H9 (cell line): ENCODE measurements at regions not wholly inside any gene's neighbourhood (a gene's known extent, or its start where the extent isn't known, plus 50 kb on each side); places are given as distances from the start of the nearest gene placed in this dataset.

ENCODE experiments used
- DNase-seq: peaks from one replicate; pipeline ENCODE4 v3.0.0-alpha.2; 2017
- H2AFZ ChIP-seq: one replicate; pipeline ENCODE4 v1.6.1; 2013; ENCODE audit warnings: mild to moderate bottlenecking, low read length, control low read depth, moderate library complexity
- H2AK5ac ChIP-seq: 2 replicates; pipeline ENCODE4 v1.6.1; 2013; ENCODE audit warnings: low read length, control low read depth, mixed read lengths; ENCODE audit not compliant: insufficient read length
- H2BK120ac ChIP-seq: one replicate; pipeline ENCODE4 v1.6.1; 2013; ENCODE audit warnings: low read depth, mild to moderate bottlenecking, low read length, control low read depth, inconsistent platforms; ENCODE audit not compliant: poor library complexity, severe bottlenecking
- H2BK12ac ChIP-seq: 2 replicates; pipeline ENCODE4 v1.6.1; 2013; ENCODE audit warnings: low read length, control low read depth, mixed read lengths, low read depth; ENCODE audit not compliant: insufficient read length
- H2BK15ac ChIP-seq: 2 replicates; pipeline ENCODE4 v1.6.1; 2013; ENCODE audit warnings: low read depth, low read length, control low read depth
- H2BK20ac ChIP-seq: one replicate; pipeline ENCODE4 v1.6.1; 2013; ENCODE audit warnings: low read depth, mild to moderate bottlenecking, low read length, control low read depth, inconsistent platforms; ENCODE audit not compliant: poor library complexity, severe bottlenecking
- H2BK5ac ChIP-seq: 2 replicates; pipeline ENCODE4 v1.6.1; 2013; ENCODE audit warnings: low read length, control low read depth, mixed read lengths; ENCODE audit not compliant: insufficient read length
- H3K14ac ChIP-seq: 2 replicates; pipeline ENCODE4 v1.6.1; 2013; ENCODE audit warnings: low read length, control low read depth; ENCODE audit not compliant: insufficient read depth
- H3K18ac ChIP-seq: 2 replicates; pipeline ENCODE4 v1.6.1; 2013; ENCODE audit warnings: low read depth, mild to moderate bottlenecking, mixed read lengths, low read length, control low read depth; ENCODE audit not compliant: insufficient read length
- H3K23ac ChIP-seq: 2 replicates; pipeline ENCODE4 v1.6.1; 2013; ENCODE audit warnings: low read length, control low read depth, mixed read lengths, low read depth; ENCODE audit not compliant: insufficient read length
- H3K23me2 ChIP-seq: 2 replicates; pipeline ENCODE4 v1.6.1; 2013; ENCODE audit warnings: low read depth, mild to moderate bottlenecking, mixed read lengths, low read length, control low read depth; ENCODE audit not compliant: insufficient read length, poor library complexity, severe bottlenecking
- H3K27ac ChIP-seq: 2 replicates; pipeline ENCODE4 v1.5.1; 2013; ENCODE audit warnings: low read length, control low read depth, mixed read lengths, low read depth; ENCODE audit not compliant: insufficient read length
- H3K27me3 ChIP-seq: 2 replicates; pipeline ENCODE4 v1.6.1; 2013; ENCODE audit warnings: low read length, control low read depth, inconsistent platforms; ENCODE audit not compliant: insufficient read depth
- H3K4ac ChIP-seq: 2 replicates; pipeline ENCODE4 v1.6.1; 2013; ENCODE audit warnings: low read depth, mild to moderate bottlenecking, control low read depth, inconsistent platforms, low read length, moderate library complexity
- H3K4me1 ChIP-seq: 2 replicates; pipeline ENCODE4 v1.6.1; 2013; ENCODE audit warnings: low read length, control low read depth, inconsistent platforms; ENCODE audit not compliant: insufficient read depth
- H3K4me2 ChIP-seq: 2 replicates; pipeline ENCODE4 v1.6.1; 2013; ENCODE audit warnings: low read length, control low read depth, mixed read lengths; ENCODE audit not compliant: insufficient read length, insufficient read depth
- H3K56ac ChIP-seq: 2 replicates; pipeline ENCODE4 v1.6.1; 2013; ENCODE audit warnings: low read depth, mild to moderate bottlenecking, mixed read lengths, low read length, control low read depth; ENCODE audit not compliant: insufficient read length
- H3K79me1 ChIP-seq: 2 replicates; pipeline ENCODE4 v1.6.1; 2013; ENCODE audit warnings: low read depth, mild to moderate bottlenecking, moderate library complexity, low read length, control low read depth, inconsistent platforms; ENCODE audit not compliant: insufficient read depth, poor library complexity, severe bottlenecking
- H3K79me2 ChIP-seq: 2 replicates; pipeline ENCODE4 v1.6.1; 2013; ENCODE audit warnings: low read length, control low read depth, inconsistent platforms; ENCODE audit not compliant: insufficient read depth
- H3K9ac ChIP-seq: 2 replicates; pipeline ENCODE4 v1.6.1; 2013; ENCODE audit warnings: low read length, control low read depth, mixed read lengths; ENCODE audit not compliant: insufficient read length; ENCODE audit errors: extremely low read depth
- H3K9me3 ChIP-seq: one replicate; pipeline ENCODE4 v1.6.1; 2013; ENCODE audit warnings: low read depth, low read length, inconsistent platforms; ENCODE audit not compliant: control insufficient read depth
- H3T11ph ChIP-seq: one replicate; pipeline ENCODE4 v1.6.1; 2013; ENCODE audit warnings: mild to moderate bottlenecking, low read length, control low read depth, inconsistent platforms
- H4K20me1 ChIP-seq: one replicate; pipeline ENCODE4 v1.6.1; 2013; ENCODE audit not compliant: control insufficient read depth, insufficient read length, insufficient read depth
- H4K5ac ChIP-seq: 2 replicates; pipeline ENCODE4 v1.6.1; 2013; ENCODE audit warnings: low read depth, mild to moderate bottlenecking, mixed read lengths, low read length, control low read depth; ENCODE audit not compliant: insufficient read length
- H4K8ac ChIP-seq: replicated peaks from 2 replicates; pipeline ENCODE4 v1.6.1; 2013; ENCODE audit warnings: low read length, control low read depth, mixed read lengths, low read depth; ENCODE audit not compliant: insufficient read length
- H4K91ac ChIP-seq: 2 replicates; pipeline ENCODE4 v1.6.1; 2013; ENCODE audit warnings: low read depth, mild to moderate bottlenecking, moderate library complexity, mixed read lengths, low read length, control low read depth; ENCODE audit not compliant: insufficient read length
- H3K27ac Mint-ChIP-seq, 3 experiments: 2 replicates in 2 of 3; 3 replicates in 1 of 3; pipeline ENCODE4 v1.8.0; 2020 to 2021; ENCODE audit warnings: mixed read lengths in 3 of 3, mild to moderate bottlenecking in 1 of 3, moderate library complexity in 1 of 3
- H3K27me3 Mint-ChIP-seq: 2 replicates; pipeline ENCODE4 v1.8.0; 2021; ENCODE audit warnings: low read depth, mild to moderate bottlenecking, moderate library complexity, mixed read lengths
- H3K36me3 Mint-ChIP-seq, 3 experiments: 2 replicates in 2 of 3; 3 replicates in 1 of 3; pipeline ENCODE4 v1.8.0; 2020 to 2021; ENCODE audit warnings: low read depth in 3 of 3, mixed read lengths in 3 of 3; ENCODE audit not compliant: insufficient read depth in 1 of 3
- H3K4me1 Mint-ChIP-seq, 2 experiments: 2 replicates each; pipeline ENCODE4 v1.8.0; 2020; ENCODE audit warnings: mixed read lengths in 2 of 2
- H3K4me3 Mint-ChIP-seq, 2 experiments: 2 replicates in 1 of 2; 3 replicates in 1 of 2; pipeline ENCODE4 v1.8.0; 2020 to 2021; ENCODE audit warnings: mild to moderate bottlenecking in 2 of 2, mixed read lengths in 2 of 2, moderate library complexity in 1 of 2
- H3K9me3 Mint-ChIP-seq, 2 experiments: 2 replicates in 1 of 2; 3 replicates in 1 of 2; pipeline ENCODE4 v1.8.0; 2020; ENCODE audit warnings: mild to moderate bottlenecking in 2 of 2, mixed read lengths in 2 of 2, moderate library complexity in 1 of 2
- CTCF ChIP-seq: fragments of 200-600 bp; sonication (generic); conservative IDR thresholded peaks from 3 replicates; pipeline ENCODE4 v1.8.0; 2021; ENCODE audit warnings: antibody characterized with exemption, mild to moderate bottlenecking
- WGBS: extraction: QIAGEN DNeasy Blood & Tissue Kit; methylation state at CpG from one replicate; pipeline ENCODE4 v1.1.7; 2013; ENCODE audit warnings: missing lambda C conversion rate, low lambda C conversion rate, mixed read lengths; ENCODE audit not compliant: insufficient read length; ENCODE audit errors: extremely low coverage; 5-methylcytosine and 5-hydroxymethylcytosine counted together

GRCh38 chr12:114774197-114774596, 90.2 kb upstream of the TBX3 start:
- Histone ChIP-seq H3K9ac (no peak overlapping the region), H3K4me1 (no peaks in the 10 kb centered on the region), H4K5ac (no peak overlapping the region), H2BK20ac (no peak overlapping the region), H2AK5ac (no peak overlapping the region), H3K4ac (no peak overlapping the region), H4K20me1 (no peaks in the 10 kb centered on the region), H2BK5ac (no peak overlapping the region), H3T11ph (no peak overlapping the region), H2BK12ac (no peak overlapping the region), H3K18ac (no peak overlapping the region), H2BK15ac (no peak overlapping the region), H3K27me3 (no peaks in the 10 kb centered on the region), H4K8ac (no peak overlapping the region), H2BK120ac (no peak overlapping the region), H3K56ac (no peak overlapping the region), H3K27ac (no peak overlapping the region), H4K91ac (no peak overlapping the region), H3K4me2 (no peak overlapping the region), H2AFZ (no peak overlapping the region), H3K23ac (no peak overlapping the region), H3K79me2 (no peaks in the 10 kb centered on the region), H3K9me3 (no peaks in the 10 kb centered on the region), H3K14ac (no peak overlapping the region), H3K79me1 (no peaks in the 10 kb centered on the region), H3K23me2 (no peaks in the 10 kb centered on the region)
- no CpG with 5 or more reads among the region's 11 CpGs for WGBS
- H3K27me3 Mint-ChIP-seq = peaks cover 11% of the 10 kb centered on the region
- peaks cover 0 to 2% of the 10 kb centered on the region in 2 experiments; a peak in 1 of 4 replicates for H3K4me1 Mint-ChIP-seq
- no peak for DNase-seq
- no peak overlapping the region for H3K27ac Mint-ChIP-seq
- H3K4me3 Mint-ChIP-seq = no peak overlapping the region
- H3K36me3 Mint-ChIP-seq = no peaks in the 10 kb centered on the region
- no peak for TF ChIP-seq CTCF
- no peaks in the 10 kb centered on the region; a peak in 1 of 5 replicates for H3K9me3 Mint-ChIP-seq
